ENCODE measurements at regions not wholly inside any gene's neighbourhood (a gene's known extent, or its start where the extent isn't known, plus 50 kb on each side); places are given as distances from the start of the nearest gene placed in this dataset.

DNA sequence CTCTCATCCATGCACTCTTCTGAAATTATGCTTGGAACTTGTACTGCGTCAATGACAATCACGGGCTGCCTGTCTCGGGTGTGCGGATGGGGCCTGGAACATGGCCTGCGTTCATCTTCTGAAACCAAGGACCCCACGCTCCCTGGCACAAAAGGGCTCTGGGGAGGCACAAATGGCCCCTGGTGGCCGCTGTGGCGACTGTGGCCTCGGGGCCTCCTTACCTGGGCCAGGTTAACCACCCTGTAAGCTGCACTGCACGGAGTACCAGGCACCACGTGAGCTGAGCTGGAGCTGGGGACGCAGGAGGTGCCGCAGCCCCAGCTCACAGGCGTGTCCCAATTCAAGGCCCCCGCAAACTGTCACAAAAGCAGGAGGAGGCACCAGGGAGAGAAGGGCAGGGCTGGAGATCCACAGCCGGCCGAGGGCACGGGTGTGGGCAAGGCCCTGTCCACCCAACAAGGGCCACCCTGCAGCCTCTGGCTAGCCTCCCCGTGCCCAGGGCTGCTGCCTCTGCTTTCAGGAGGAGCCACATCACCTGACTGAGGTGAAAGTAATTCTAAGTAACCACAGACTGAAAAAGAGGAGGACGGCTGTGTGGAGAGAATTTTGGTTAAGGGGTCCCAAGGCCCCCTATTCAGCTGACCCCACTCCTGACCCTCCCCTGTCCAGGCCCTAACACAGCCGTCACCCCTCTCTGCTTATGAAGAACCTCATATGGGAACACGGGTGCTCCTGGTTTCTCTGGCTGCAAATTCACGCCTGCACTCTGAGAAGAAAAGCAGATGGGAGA is 61.1 kb upstream of the GALNT9 start:
- DNase-seq (ENCODE audit: insufficient read length, low spot score), result no peak
- no peak for FAIRE-seq
- TF ChIP-seq, protein P1, sequence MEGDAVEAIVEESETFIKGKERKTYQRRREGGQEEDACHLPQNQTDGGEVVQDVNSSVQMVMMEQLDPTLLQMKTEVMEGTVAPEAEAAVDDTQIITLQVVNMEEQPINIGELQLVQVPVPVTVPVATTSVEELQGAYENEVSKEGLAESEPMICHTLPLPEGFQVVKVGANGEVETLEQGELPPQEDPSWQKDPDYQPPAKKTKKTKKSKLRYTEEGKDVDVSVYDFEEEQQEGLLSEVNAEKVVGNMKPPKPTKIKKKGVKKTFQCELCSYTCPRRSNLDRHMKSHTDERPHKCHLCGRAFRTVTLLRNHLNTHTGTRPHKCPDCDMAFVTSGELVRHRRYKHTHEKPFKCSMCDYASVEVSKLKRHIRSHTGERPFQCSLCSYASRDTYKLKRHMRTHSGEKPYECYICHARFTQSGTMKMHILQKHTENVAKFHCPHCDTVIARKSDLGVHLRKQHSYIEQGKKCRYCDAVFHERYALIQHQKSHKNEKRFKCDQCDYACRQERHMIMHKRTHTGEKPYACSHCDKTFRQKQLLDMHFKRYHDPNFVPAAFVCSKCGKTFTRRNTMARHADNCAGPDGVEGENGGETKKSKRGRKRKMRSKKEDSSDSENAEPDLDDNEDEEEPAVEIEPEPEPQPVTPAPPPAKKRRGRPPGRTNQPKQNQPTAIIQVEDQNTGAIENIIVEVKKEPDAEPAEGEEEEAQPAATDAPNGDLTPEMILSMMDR (IDR thresholded peaks at IDR 0.05; ENCODE audit: insufficient read depth, missing control alignments), result no peak

DNA sequence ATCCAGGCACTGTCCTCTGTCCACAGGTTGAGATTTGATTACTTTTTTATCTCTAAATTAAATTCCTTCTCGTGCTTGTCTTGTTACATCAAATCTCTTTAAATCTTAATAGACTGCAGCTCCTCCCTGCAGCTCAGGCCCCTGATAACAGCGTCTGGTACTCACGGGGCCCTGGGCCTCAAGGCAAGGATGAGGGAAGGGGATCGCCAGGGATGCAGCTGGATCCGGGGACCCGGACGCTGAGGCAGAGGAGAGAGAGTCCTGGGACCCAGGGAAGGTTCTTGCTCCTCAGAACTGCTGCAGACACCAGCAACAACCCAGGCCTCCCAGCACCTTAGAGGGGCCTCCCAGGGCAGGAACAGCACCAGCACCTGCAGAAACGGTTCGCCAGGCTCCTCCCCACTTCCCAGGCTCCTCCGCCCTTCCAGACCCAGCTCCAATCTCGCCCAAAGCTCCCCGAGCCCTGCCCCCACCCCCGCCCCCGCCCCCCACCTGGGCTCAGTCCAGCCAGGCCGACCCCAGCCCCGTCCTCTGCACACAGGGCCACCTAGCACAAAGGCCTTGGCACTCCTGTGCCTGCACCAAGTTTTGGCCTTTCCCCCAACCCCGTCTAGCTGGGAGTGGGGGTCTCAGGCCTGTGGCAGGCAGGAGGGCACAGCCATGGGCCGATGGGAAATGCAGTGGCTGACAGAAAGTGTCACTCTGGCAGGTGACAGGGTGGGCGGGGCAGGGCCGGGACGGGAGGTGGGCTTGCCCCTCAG is 60.3 kb upstream of the GALNT9 start:
- TF ChIP-seq, protein P1 (IDR thresholded peaks at IDR 0.05; ENCODE audit: insufficient read depth, missing control alignments), result no peak
- DNase-seq (ENCODE audit: insufficient read length, low spot score), result no peak
- no peak for FAIRE-seq

DNA sequence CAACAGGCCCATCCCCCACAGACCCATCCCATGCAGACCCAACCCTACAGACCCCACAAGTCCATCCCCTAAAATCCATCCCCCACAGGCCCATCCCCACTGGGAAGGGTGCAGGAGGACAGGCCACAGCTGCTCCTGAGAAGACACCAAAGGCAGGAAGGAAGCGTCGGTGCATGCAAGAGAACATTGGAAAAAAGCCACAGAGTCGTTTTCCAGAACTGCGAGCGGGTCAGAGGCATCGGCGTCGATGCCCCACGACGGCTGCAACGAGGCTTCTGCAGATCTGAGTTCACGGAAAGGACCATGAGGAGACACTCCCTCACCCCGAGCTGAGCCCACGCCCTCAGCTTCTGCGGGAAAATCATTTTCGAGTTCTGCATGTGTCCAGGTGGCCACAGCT is 59.6 kb upstream of the GALNT9 start:
- TF ChIP-seq, protein P1 (IDR thresholded peaks at IDR 0.05; ENCODE audit: insufficient read depth, missing control alignments), result no peak
- FAIRE-seq (no peak), DNase-seq (ENCODE audit: insufficient read length, low spot score) (no peak)

DNA sequence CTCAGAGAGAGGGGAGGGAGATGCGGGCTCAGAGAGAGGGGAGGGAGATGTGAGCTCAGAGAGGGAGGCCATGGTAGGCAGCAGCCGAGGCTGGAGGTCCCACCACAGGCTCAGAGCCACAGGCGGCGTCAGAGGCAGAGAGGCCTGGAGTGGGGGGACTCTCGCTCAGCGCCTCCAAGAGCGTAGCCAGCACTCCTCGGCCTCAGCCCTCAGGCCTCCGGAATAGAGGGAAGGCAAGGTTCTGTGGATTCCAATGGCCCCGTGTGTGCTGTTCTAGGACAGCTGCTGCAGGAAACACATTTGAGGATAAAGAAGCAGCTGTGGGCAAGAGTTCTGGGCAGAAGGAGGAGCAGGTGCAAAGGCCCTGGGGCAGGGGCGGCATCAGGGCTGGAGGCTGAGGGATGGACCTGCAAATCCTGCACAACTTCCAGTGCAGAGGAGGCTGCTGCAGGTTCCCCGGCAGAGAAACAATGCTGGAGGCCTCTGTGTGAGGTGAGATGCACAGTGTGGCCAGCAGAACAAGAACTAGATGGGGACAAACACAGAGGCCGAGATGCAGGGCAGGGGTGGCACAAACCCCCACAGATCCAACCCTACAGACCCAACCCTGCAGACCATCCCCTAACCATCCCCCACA is 59.1 kb upstream of the GALNT9 start:
- DNase-seq (ENCODE audit: insufficient read length, low spot score) (no peak), FAIRE-seq (no peak)
- TF ChIP-seq, protein P1 (IDR thresholded peaks at IDR 0.05; ENCODE audit: insufficient read depth, missing control alignments), result no peak

DNA sequence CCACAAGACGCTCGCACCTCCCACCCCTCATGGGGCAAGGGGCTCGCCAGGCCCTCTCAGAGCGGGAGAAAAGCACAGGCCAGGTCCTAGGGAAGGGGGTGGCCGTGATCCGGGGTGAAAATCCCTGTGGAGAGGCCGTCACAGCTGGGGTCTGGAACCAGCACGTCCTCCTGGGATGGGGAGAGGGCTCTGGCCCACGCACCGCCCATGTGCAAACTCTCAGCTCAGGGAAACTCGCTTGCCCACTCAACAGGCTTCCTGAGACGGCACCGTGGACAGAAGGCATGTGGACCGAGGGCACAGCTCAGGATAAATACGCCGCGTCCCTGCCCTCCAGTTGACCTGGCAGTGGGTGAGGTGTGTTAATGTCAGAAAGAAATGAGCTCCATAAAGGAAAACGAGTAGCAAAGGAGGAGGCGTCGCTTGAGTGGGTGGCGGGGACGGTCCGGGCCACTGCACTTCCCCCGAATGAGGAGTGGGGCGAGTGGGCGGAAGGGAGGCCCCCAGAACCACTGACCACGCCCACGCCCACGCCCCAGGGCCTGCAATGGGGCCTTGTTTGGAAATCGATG is 57.6 kb upstream of the GALNT9 start:
- DNase-seq (ENCODE audit: insufficient read length, low spot score) (no peak), FAIRE-seq (no peak)
- TF ChIP-seq, protein P1 (IDR thresholded peaks at IDR 0.05; ENCODE audit: insufficient read depth, missing control alignments), result no peak

DNA sequence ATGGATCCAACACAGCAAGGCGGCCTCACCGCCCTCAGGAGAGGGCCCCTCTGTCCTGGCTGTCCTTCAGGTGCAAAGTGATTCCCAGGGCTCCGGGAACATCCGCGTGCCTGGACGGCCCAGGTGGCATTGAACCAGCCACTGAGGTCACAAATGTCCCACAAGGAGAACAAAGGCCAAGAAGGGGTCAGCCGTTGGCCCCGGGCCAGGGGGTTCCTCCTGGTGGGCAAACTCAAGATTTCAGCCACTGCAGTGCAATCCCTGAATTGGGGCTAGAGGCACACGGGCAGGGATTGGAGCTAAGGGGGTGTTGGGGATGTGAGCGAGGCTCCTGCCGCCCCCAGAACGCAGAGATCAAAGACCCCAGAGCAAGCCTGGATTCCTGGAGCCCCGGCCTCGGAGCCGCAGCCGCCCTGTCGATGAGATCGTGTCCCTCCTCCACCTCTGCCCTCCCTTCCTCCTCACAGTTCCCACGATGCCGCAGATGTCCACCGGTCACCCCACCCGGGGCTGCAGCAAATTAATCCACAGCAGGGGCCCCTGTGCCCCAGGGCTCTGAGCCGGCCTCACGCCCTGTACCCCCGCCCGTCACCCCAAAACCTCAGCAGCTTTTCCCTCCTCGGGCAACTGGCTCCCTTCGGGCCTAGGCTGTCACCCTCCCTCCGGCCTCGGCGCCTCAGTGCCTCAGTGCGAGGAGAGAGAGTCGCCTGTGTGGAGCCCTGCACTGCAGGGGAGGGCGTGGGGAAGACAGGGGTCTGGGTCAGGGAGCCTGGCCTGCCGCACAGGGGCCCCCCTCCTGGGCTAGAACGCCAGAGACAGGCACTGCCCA is 56.7 kb upstream of the GALNT9 start:
- DNase-seq (ENCODE audit: insufficient read length, low spot score) (no peak), FAIRE-seq (no peak)
- TF ChIP-seq, protein P1 (IDR thresholded peaks at IDR 0.05; ENCODE audit: insufficient read depth, missing control alignments), result no peak

Measured in D721Med (cell line).